Keratinocyte (primary cell): ENCODE measurements at regions not wholly inside any gene's neighbourhood (a gene's known extent, or its start where the extent isn't known, plus 50 kb on each side); places are given as distances from the start of the nearest gene placed in this dataset.

Experiments used
- DNase-seq: peaks from one replicate; pipeline ENCODE4 v3.0.0-alpha.2; 2011; ENCODE audit warnings: low read depth, missing footprints, low spot score
- FAIRE-seq: peaks from 2 replicates; lab custom pipeline; 2011; peaks lifted over from hg19 to GRCh38; lab: Jason Lieb, UNC
- H2AFZ ChIP-seq: 2 replicates; pipeline ENCODE4 v1.6.0; 2012; ENCODE audit warnings: low read length, control low read depth, inconsistent platforms; ENCODE audit not compliant: control insufficient read depth
- H3K27ac ChIP-seq: 2 replicates; pipeline ENCODE4 v1.5.1; 2011; ENCODE audit warnings: low read length; ENCODE audit not compliant: control insufficient read depth, insufficient read depth
- H3K27me3 ChIP-seq: 3 replicates; pipeline ENCODE4 v1.6.0; 2011; ENCODE audit warnings: low read length; ENCODE audit not compliant: control insufficient read depth, insufficient read depth; ENCODE audit errors: extremely low read depth
- H3K36me3 ChIP-seq, 2 experiments: 2 replicates in 1 of 2; 3 replicates in 1 of 2; pipeline ENCODE4 v1.5.1; 2011; ENCODE audit warnings: low read length in 2 of 2, mild to moderate bottlenecking in 1 of 2; ENCODE audit not compliant: control insufficient read depth in 2 of 2, insufficient read depth in 2 of 2; ENCODE audit errors: extremely low read depth in 1 of 2
- H3K4me1 ChIP-seq: 3 replicates; pipeline ENCODE4 v1.5.1; 2011; ENCODE audit warnings: low read length; ENCODE audit not compliant: control insufficient read depth, insufficient read depth; ENCODE audit errors: extremely low read depth
- H3K4me2 ChIP-seq: 3 replicates; pipeline ENCODE4 v1.6.0; 2011; ENCODE audit warnings: low read depth, low read length; ENCODE audit not compliant: control insufficient read depth, insufficient read depth; ENCODE audit errors: extremely low read depth
- H3K4me3 ChIP-seq, 3 experiments: fragments of 200-600 bp in 1 of 3; sonication (generic) in 1 of 3; 2 replicates in 2 of 3; 3 replicates in 1 of 3; pipeline ENCODE4 v1.5.1; 2011 to 2016; ENCODE audit warnings: low read length in 3 of 3, mild to moderate bottlenecking in 3 of 3, control low read depth in 2 of 3, inconsistent platforms in 1 of 3, low read depth in 1 of 3, mixed read lengths in 1 of 3, mixed run types in 1 of 3, moderate library complexity in 1 of 3; ENCODE audit not compliant: control insufficient read depth in 2 of 3, insufficient read depth in 2 of 3; ENCODE audit errors: extremely low read depth in 1 of 3
- H3K79me2 ChIP-seq: 2 replicates; pipeline ENCODE4 v1.6.0; 2012; ENCODE audit warnings: low read length; ENCODE audit not compliant: control insufficient read depth, insufficient read depth
- H3K9ac ChIP-seq: 3 replicates; pipeline ENCODE4 v1.6.0; 2011; ENCODE audit warnings: low read length; ENCODE audit not compliant: control insufficient read depth, insufficient read depth; ENCODE audit errors: extremely low read depth
- H3K9me1 ChIP-seq: 3 replicates; pipeline ENCODE4 v1.6.0; 2011; ENCODE audit warnings: low read length; ENCODE audit not compliant: control insufficient read depth, insufficient read depth; ENCODE audit errors: extremely low read depth
- H3K9me3 ChIP-seq: 2 replicates; pipeline ENCODE4 v1.5.1; 2012; ENCODE audit warnings: low read depth, low read length; ENCODE audit not compliant: control insufficient read depth
- H4K20me1 ChIP-seq: 3 replicates; pipeline ENCODE4 v1.6.0; 2011; ENCODE audit warnings: low read length; ENCODE audit not compliant: control insufficient read depth, insufficient read depth; ENCODE audit errors: extremely low read depth
- CTCF ChIP-seq, 3 experiments: IDR thresholded peaks in 1 of 3; conservative IDR thresholded peaks in 1 of 3; optimal IDR thresholded peaks in 1 of 3; 2 replicates in 2 of 3; 3 replicates in 1 of 3; pipeline versions ENCODE3 to v1.5.1; 2011; ENCODE audit warnings: low read length in 3 of 3, mild to moderate bottlenecking in 3 of 3, moderate library complexity in 2 of 3, control low read depth in 1 of 3, inconsistent platforms in 1 of 3; ENCODE audit not compliant: insufficient read depth in 2 of 3; ENCODE audit errors: extremely low read depth in 1 of 3
- EZH2 ChIP-seq: IDR thresholded peaks from one replicate; pipeline ENCODE4 v1.6.1; 2012; ENCODE audit warnings: inconsistent platforms, mild to moderate bottlenecking, low read length, moderate library complexity
- dilution Hi-C: fragments of 300-500 bp; cut with MboI; formaldehyde crosslinking; loops from one replicate; pipeline ENCODE4 v1.7.0; 2020; ENCODE audit warnings: low sequenced_read_pairs; ENCODE audit not compliant: extremely low pct_ligation_motif_present

GRCh38 chr13:105821337-105821736, 714.1 kb downstream of the EFNB2 start:
- no peak for DNase-seq
- Histone ChIP-seq H3K9ac (no peak overlapping the region), H3K4me1 (peaks cover 17% of the 10 kb centered on the region), H3K9me3 (no peaks in the 10 kb centered on the region), H3K4me3 (no peak overlapping the region), H4K20me1 (no peaks in the 10 kb centered on the region), H3K4me2 (no peak overlapping the region), H3K79me2 (no peaks in the 10 kb centered on the region), H3K27ac (no peak overlapping the region), H2AFZ (no peak overlapping the region), H3K27me3 (no peaks in the 10 kb centered on the region), H3K9me1 (no peaks in the 10 kb centered on the region), H3K36me3 (no peaks in the 10 kb centered on the region)
- no peak for TF ChIP-seq CTCF (optimal IDR thresholded peaks at IDR 0.05 in 1 of 3, IDR thresholded peaks at IDR 0.05 in 1 of 3, conservative IDR thresholded peaks at IDR 0.05 in 1 of 3; ENCODE audit: extremely low read depth in 1 of 3, insufficient read depth in 2 of 3, low read length in 3 of 3)
- dilution Hi-C loops = no loop called here
- FAIRE-seq = no peak

GRCh38 chr13:105820415-105820814, 715.0 kb downstream of the EFNB2 start:
- H4K20me1 ChIP-seq = no peaks in the 10 kb centered on the region
- no peaks in the 10 kb centered on the region for H3K27me3 ChIP-seq
- no peak overlapping the region for H3K4me3 ChIP-seq
- H3K9me1 ChIP-seq = no peaks in the 10 kb centered on the region
- TF ChIP-seq EZH2 = no peak
- TF ChIP-seq CTCF (optimal IDR thresholded peaks at IDR 0.05 in 1 of 3, IDR thresholded peaks at IDR 0.05 in 1 of 3, conservative IDR thresholded peaks at IDR 0.05 in 1 of 3; ENCODE audit: extremely low read depth in 1 of 3, insufficient read depth in 2 of 3, low read length in 3 of 3) = no peak
- H3K79me2 ChIP-seq = no peaks in the 10 kb centered on the region
- H3K27ac ChIP-seq = no peak overlapping the region
- FAIRE-seq = no peak
- no peak overlapping the region for H3K9ac ChIP-seq
- no peaks in the 10 kb centered on the region for H3K9me3 ChIP-seq
- no peak overlapping the region for H2AFZ ChIP-seq
- dilution Hi-C loops = no loop called here
- peaks cover 17% of the 10 kb centered on the region for H3K4me1 ChIP-seq
- H3K36me3 ChIP-seq = no peaks in the 10 kb centered on the region
- no peak overlapping the region for H3K4me2 ChIP-seq
- DNase-seq = no peak
